H9 (cell line): ENCODE measurements at regions not wholly inside any gene's neighbourhood (a gene's known extent, or its start where the extent isn't known, plus 50 kb on each side); places are given as distances from the start of the nearest gene placed in this dataset.

Source experiments
- DNase-seq: peaks from one replicate; pipeline ENCODE4 v3.0.0-alpha.2; 2017
- H2AFZ ChIP-seq: one replicate; pipeline ENCODE4 v1.6.1; 2013; ENCODE audit warnings: mild to moderate bottlenecking, low read length, control low read depth, moderate library complexity
- H2AK5ac ChIP-seq: 2 replicates; pipeline ENCODE4 v1.6.1; 2013; ENCODE audit warnings: low read length, control low read depth, mixed read lengths; ENCODE audit not compliant: insufficient read length
- H2BK120ac ChIP-seq: one replicate; pipeline ENCODE4 v1.6.1; 2013; ENCODE audit warnings: low read depth, mild to moderate bottlenecking, low read length, control low read depth, inconsistent platforms; ENCODE audit not compliant: poor library complexity, severe bottlenecking
- H2BK12ac ChIP-seq: 2 replicates; pipeline ENCODE4 v1.6.1; 2013; ENCODE audit warnings: low read length, control low read depth, mixed read lengths, low read depth; ENCODE audit not compliant: insufficient read length
- H2BK15ac ChIP-seq: 2 replicates; pipeline ENCODE4 v1.6.1; 2013; ENCODE audit warnings: low read depth, low read length, control low read depth
- H2BK20ac ChIP-seq: one replicate; pipeline ENCODE4 v1.6.1; 2013; ENCODE audit warnings: low read depth, mild to moderate bottlenecking, low read length, control low read depth, inconsistent platforms; ENCODE audit not compliant: poor library complexity, severe bottlenecking
- H2BK5ac ChIP-seq: 2 replicates; pipeline ENCODE4 v1.6.1; 2013; ENCODE audit warnings: low read length, control low read depth, mixed read lengths; ENCODE audit not compliant: insufficient read length
- H3K14ac ChIP-seq: 2 replicates; pipeline ENCODE4 v1.6.1; 2013; ENCODE audit warnings: low read length, control low read depth; ENCODE audit not compliant: insufficient read depth
- H3K18ac ChIP-seq: 2 replicates; pipeline ENCODE4 v1.6.1; 2013; ENCODE audit warnings: low read depth, mild to moderate bottlenecking, mixed read lengths, low read length, control low read depth; ENCODE audit not compliant: insufficient read length
- H3K23ac ChIP-seq: 2 replicates; pipeline ENCODE4 v1.6.1; 2013; ENCODE audit warnings: low read length, control low read depth, mixed read lengths, low read depth; ENCODE audit not compliant: insufficient read length
- H3K23me2 ChIP-seq: 2 replicates; pipeline ENCODE4 v1.6.1; 2013; ENCODE audit warnings: low read depth, mild to moderate bottlenecking, mixed read lengths, low read length, control low read depth; ENCODE audit not compliant: insufficient read length, poor library complexity, severe bottlenecking
- H3K27ac ChIP-seq: 2 replicates; pipeline ENCODE4 v1.5.1; 2013; ENCODE audit warnings: low read length, control low read depth, mixed read lengths, low read depth; ENCODE audit not compliant: insufficient read length
- H3K27me3 ChIP-seq: 2 replicates; pipeline ENCODE4 v1.6.1; 2013; ENCODE audit warnings: low read length, control low read depth, inconsistent platforms; ENCODE audit not compliant: insufficient read depth
- H3K4ac ChIP-seq: 2 replicates; pipeline ENCODE4 v1.6.1; 2013; ENCODE audit warnings: low read depth, mild to moderate bottlenecking, control low read depth, inconsistent platforms, low read length, moderate library complexity
- H3K4me1 ChIP-seq: 2 replicates; pipeline ENCODE4 v1.6.1; 2013; ENCODE audit warnings: low read length, control low read depth, inconsistent platforms; ENCODE audit not compliant: insufficient read depth
- H3K4me2 ChIP-seq: 2 replicates; pipeline ENCODE4 v1.6.1; 2013; ENCODE audit warnings: low read length, control low read depth, mixed read lengths; ENCODE audit not compliant: insufficient read length, insufficient read depth
- H3K56ac ChIP-seq: 2 replicates; pipeline ENCODE4 v1.6.1; 2013; ENCODE audit warnings: low read depth, mild to moderate bottlenecking, mixed read lengths, low read length, control low read depth; ENCODE audit not compliant: insufficient read length
- H3K79me1 ChIP-seq: 2 replicates; pipeline ENCODE4 v1.6.1; 2013; ENCODE audit warnings: low read depth, mild to moderate bottlenecking, moderate library complexity, low read length, control low read depth, inconsistent platforms; ENCODE audit not compliant: insufficient read depth, poor library complexity, severe bottlenecking
- H3K79me2 ChIP-seq: 2 replicates; pipeline ENCODE4 v1.6.1; 2013; ENCODE audit warnings: low read length, control low read depth, inconsistent platforms; ENCODE audit not compliant: insufficient read depth
- H3K9ac ChIP-seq: 2 replicates; pipeline ENCODE4 v1.6.1; 2013; ENCODE audit warnings: low read length, control low read depth, mixed read lengths; ENCODE audit not compliant: insufficient read length; ENCODE audit errors: extremely low read depth
- H3K9me3 ChIP-seq: one replicate; pipeline ENCODE4 v1.6.1; 2013; ENCODE audit warnings: low read depth, low read length, inconsistent platforms; ENCODE audit not compliant: control insufficient read depth
- H3T11ph ChIP-seq: one replicate; pipeline ENCODE4 v1.6.1; 2013; ENCODE audit warnings: mild to moderate bottlenecking, low read length, control low read depth, inconsistent platforms
- H4K20me1 ChIP-seq: one replicate; pipeline ENCODE4 v1.6.1; 2013; ENCODE audit not compliant: control insufficient read depth, insufficient read length, insufficient read depth
- H4K5ac ChIP-seq: 2 replicates; pipeline ENCODE4 v1.6.1; 2013; ENCODE audit warnings: low read depth, mild to moderate bottlenecking, mixed read lengths, low read length, control low read depth; ENCODE audit not compliant: insufficient read length
- H4K8ac ChIP-seq: replicated peaks from 2 replicates; pipeline ENCODE4 v1.6.1; 2013; ENCODE audit warnings: low read length, control low read depth, mixed read lengths, low read depth; ENCODE audit not compliant: insufficient read length
- H4K91ac ChIP-seq: 2 replicates; pipeline ENCODE4 v1.6.1; 2013; ENCODE audit warnings: low read depth, mild to moderate bottlenecking, moderate library complexity, mixed read lengths, low read length, control low read depth; ENCODE audit not compliant: insufficient read length
- H3K27ac Mint-ChIP-seq, 3 experiments: 2 replicates in 2 of 3; 3 replicates in 1 of 3; pipeline ENCODE4 v1.8.0; 2020 to 2021; ENCODE audit warnings: mixed read lengths in 3 of 3, mild to moderate bottlenecking in 1 of 3, moderate library complexity in 1 of 3
- H3K27me3 Mint-ChIP-seq: 2 replicates; pipeline ENCODE4 v1.8.0; 2021; ENCODE audit warnings: low read depth, mild to moderate bottlenecking, moderate library complexity, mixed read lengths
- H3K36me3 Mint-ChIP-seq, 3 experiments: 2 replicates in 2 of 3; 3 replicates in 1 of 3; pipeline ENCODE4 v1.8.0; 2020 to 2021; ENCODE audit warnings: low read depth in 3 of 3, mixed read lengths in 3 of 3; ENCODE audit not compliant: insufficient read depth in 1 of 3
- H3K4me1 Mint-ChIP-seq, 2 experiments: 2 replicates each; pipeline ENCODE4 v1.8.0; 2020; ENCODE audit warnings: mixed read lengths in 2 of 2
- H3K4me3 Mint-ChIP-seq, 2 experiments: 2 replicates in 1 of 2; 3 replicates in 1 of 2; pipeline ENCODE4 v1.8.0; 2020 to 2021; ENCODE audit warnings: mild to moderate bottlenecking in 2 of 2, mixed read lengths in 2 of 2, moderate library complexity in 1 of 2
- H3K9me3 Mint-ChIP-seq, 2 experiments: 2 replicates in 1 of 2; 3 replicates in 1 of 2; pipeline ENCODE4 v1.8.0; 2020; ENCODE audit warnings: mild to moderate bottlenecking in 2 of 2, mixed read lengths in 2 of 2, moderate library complexity in 1 of 2
- CTCF ChIP-seq: fragments of 200-600 bp; sonication (generic); conservative IDR thresholded peaks from 3 replicates; pipeline ENCODE4 v1.8.0; 2021; ENCODE audit warnings: antibody characterized with exemption, mild to moderate bottlenecking
- WGBS: extraction: QIAGEN DNeasy Blood & Tissue Kit; methylation state at CpG from one replicate; pipeline ENCODE4 v1.1.7; 2013; ENCODE audit warnings: missing lambda C conversion rate, low lambda C conversion rate, mixed read lengths; ENCODE audit not compliant: insufficient read length; ENCODE audit errors: extremely low coverage; 5-methylcytosine and 5-hydroxymethylcytosine counted together

- no CpG with 5 or more reads among the region's 4 CpGs for WGBS
- no peaks in the 10 kb centered on the region for H3K9me3 Mint-ChIP-seq
- Histone ChIP-seq H2BK12ac (no peak overlapping the region), H3K27me3 (no peaks in the 10 kb centered on the region), H3K23ac (no peak overlapping the region), H4K5ac (no peak overlapping the region), H3K23me2 (no peaks in the 10 kb centered on the region), H2AFZ (peak overlapping the region; percentile 17), H3K4ac (no peak overlapping the region), H2BK120ac (no peak overlapping the region), H3K9ac (no peak overlapping the region), H2BK20ac (no peak overlapping the region), H3K4me2 (no peak overlapping the region), H2AK5ac (no peak overlapping the region), H2BK15ac (no peak overlapping the region), H3K14ac (no peak overlapping the region), H3K4me1 (no peaks in the 10 kb centered on the region), H2BK5ac (no peak overlapping the region), H3T11ph (no peak overlapping the region), H4K20me1 (no peaks in the 10 kb centered on the region), H3K27ac (no peak overlapping the region), H3K79me2 (no peaks in the 10 kb centered on the region), H4K91ac (no peak overlapping the region), H3K79me1 (no peaks in the 10 kb centered on the region), H3K18ac (no peak overlapping the region), H3K9me3 (no peaks in the 10 kb centered on the region), H4K8ac (no peak overlapping the region), H3K56ac (no peak overlapping the region)
- no peak for DNase-seq
- H3K4me3 Mint-ChIP-seq: no peak overlapping the region
- no peaks in the 10 kb centered on the region for H3K27me3 Mint-ChIP-seq
- TF ChIP-seq CTCF: no peak
- peaks cover 0 to 2% of the 10 kb centered on the region in 2 experiments; a peak in 1 of 4 replicates for H3K4me1 Mint-ChIP-seq
- no peak overlapping the region for H3K27ac Mint-ChIP-seq
- no peaks in the 10 kb centered on the region for H3K36me3 Mint-ChIP-seq
These were observed 372.4 kb upstream of the VWC2 start for GRCh38 chr7:49400891-49401550.
